ENCODE measurements at regions not wholly inside any gene's neighbourhood (a gene's known extent, or its start where the extent isn't known, plus 50 kb on each side); places are given as distances from the start of the nearest gene placed in this dataset.

DNA sequence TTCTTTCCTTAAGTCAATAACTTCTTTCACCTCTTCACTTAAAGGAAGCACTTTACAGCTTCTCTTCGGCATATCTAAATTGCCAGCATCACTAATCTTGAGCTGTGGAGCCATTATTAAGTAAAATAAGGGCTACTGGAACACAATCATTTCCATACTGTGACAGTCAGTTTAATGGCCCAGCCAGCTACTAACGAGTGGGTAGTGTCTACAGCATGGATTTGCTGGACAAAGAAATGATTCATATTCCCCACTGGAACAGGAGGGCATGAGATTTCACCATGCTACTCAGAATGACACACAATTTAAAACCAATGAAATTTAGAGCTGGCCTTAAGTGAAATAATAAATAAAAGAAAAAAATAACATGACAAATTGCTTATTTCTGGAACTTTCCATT is 72.1 kb downstream of the DDIT4L start:
- TF ChIP-seq, protein P1, sequence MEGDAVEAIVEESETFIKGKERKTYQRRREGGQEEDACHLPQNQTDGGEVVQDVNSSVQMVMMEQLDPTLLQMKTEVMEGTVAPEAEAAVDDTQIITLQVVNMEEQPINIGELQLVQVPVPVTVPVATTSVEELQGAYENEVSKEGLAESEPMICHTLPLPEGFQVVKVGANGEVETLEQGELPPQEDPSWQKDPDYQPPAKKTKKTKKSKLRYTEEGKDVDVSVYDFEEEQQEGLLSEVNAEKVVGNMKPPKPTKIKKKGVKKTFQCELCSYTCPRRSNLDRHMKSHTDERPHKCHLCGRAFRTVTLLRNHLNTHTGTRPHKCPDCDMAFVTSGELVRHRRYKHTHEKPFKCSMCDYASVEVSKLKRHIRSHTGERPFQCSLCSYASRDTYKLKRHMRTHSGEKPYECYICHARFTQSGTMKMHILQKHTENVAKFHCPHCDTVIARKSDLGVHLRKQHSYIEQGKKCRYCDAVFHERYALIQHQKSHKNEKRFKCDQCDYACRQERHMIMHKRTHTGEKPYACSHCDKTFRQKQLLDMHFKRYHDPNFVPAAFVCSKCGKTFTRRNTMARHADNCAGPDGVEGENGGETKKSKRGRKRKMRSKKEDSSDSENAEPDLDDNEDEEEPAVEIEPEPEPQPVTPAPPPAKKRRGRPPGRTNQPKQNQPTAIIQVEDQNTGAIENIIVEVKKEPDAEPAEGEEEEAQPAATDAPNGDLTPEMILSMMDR (IDR thresholded peaks at IDR 0.05; ENCODE audit: unreplicated experiment) = no peak
- no peaks in the 10 kb centered on the region for H3K9me3 Mint-ChIP-seq (ENCODE audit: unreplicated experiment)
- H3K4me3 Mint-ChIP-seq (ENCODE audit: unreplicated experiment) = no peak overlapping the region
- H3K27me3 Mint-ChIP-seq (ENCODE audit: unreplicated experiment) = peaks cover 2% of the 10 kb centered on the region
- H3K27ac Mint-ChIP-seq (ENCODE audit: unreplicated experiment) = no peak overlapping the region
- peaks cover 27% of the 10 kb centered on the region for H3K4me1 Mint-ChIP-seq (ENCODE audit: unreplicated experiment)
- H3K36me3 Mint-ChIP-seq (ENCODE audit: low read depth, unreplicated experiment) = no peaks in the 10 kb centered on the region
- DNase-seq (ENCODE audit: low spot score) = no peak

DNA sequence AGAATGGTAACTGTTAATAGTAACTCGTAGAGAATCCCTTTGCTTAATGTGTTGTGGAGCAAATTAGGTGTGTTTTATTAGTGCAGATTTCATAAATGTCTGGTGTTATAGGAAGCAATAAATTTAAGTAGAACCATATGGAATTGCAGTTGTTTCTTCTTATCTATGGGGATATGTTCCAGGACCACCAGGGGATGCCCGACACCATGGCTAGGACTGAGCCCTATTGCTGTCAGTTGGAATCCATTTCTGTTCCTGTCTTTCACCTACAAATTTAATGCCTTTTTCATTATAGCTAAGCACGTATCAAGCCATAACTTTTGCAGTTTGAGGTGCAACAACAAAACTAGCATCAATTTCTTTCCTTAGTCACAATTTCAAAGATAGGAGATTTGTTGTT is 72.5 kb downstream of the DDIT4L start:
- no peak overlapping the region for H3K4me3 Mint-ChIP-seq (ENCODE audit: unreplicated experiment)
- H3K36me3 Mint-ChIP-seq (ENCODE audit: low read depth, unreplicated experiment) = no peaks in the 10 kb centered on the region
- no peak overlapping the region for H3K27ac Mint-ChIP-seq (ENCODE audit: unreplicated experiment)
- H3K9me3 Mint-ChIP-seq (ENCODE audit: unreplicated experiment) = no peaks in the 10 kb centered on the region
- TF ChIP-seq, protein P1 (IDR thresholded peaks at IDR 0.05; ENCODE audit: unreplicated experiment) = no peak
- DNase-seq (ENCODE audit: low spot score) = no peak
- H3K4me1 Mint-ChIP-seq (ENCODE audit: unreplicated experiment) = peaks cover 27% of the 10 kb centered on the region
- peaks cover 2% of the 10 kb centered on the region for H3K27me3 Mint-ChIP-seq (ENCODE audit: unreplicated experiment)

DNA sequence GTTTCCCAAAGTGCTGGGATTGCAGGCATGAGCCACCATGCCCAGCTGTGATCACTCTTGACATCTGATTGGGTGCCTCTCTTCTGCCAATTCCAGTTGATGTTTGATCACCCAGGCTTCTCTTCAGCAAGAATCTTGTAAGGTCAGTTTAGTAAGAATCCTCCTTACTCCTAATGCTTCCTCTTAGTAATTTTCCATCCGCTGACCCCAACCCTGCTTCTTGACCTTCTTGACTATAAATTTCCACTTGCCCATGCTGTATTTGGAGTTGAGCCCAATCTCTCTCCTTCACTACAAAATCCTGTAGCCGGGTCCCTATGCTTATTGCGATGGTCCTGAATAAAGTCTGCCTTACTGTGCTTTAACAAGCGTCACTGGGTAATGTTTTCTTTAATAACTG is 75.4 kb downstream of the DDIT4L start:
- peaks cover 27% of the 10 kb centered on the region for H3K4me1 Mint-ChIP-seq (ENCODE audit: unreplicated experiment)
- H3K4me3 Mint-ChIP-seq (ENCODE audit: unreplicated experiment) = no peak overlapping the region
- H3K36me3 Mint-ChIP-seq (ENCODE audit: low read depth, unreplicated experiment) = no peaks in the 10 kb centered on the region
- H3K27ac Mint-ChIP-seq (ENCODE audit: unreplicated experiment) = peak overlapping the region; percentile 54
- peaks cover 2% of the 10 kb centered on the region for H3K27me3 Mint-ChIP-seq (ENCODE audit: unreplicated experiment)
- DNase-seq (ENCODE audit: low spot score) = no peak
- TF ChIP-seq, protein P1 (IDR thresholded peaks at IDR 0.05; ENCODE audit: unreplicated experiment) = no peak
- H3K9me3 Mint-ChIP-seq (ENCODE audit: unreplicated experiment) = no peaks in the 10 kb centered on the region

DNA sequence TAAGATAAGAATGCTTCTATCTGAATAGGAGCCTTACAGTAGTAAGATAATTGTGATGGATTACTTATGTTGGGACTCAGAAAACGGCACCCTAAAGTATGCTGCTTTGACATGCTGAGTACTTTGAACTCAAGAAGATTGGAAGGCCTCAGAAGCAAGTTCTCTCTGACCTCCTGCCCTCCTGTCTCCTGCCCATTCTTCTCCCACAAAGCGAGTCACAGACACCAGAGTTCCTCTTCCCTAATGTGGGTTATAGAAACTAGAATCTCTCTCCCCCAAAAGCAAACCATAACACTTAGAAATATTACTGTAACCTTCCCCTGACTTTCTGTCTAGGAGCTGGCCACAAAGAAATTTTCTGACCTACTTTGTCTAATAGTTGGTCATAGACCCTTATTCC is 76.5 kb downstream of the DDIT4L start:
- TF ChIP-seq, protein P1 (IDR thresholded peaks at IDR 0.05; ENCODE audit: unreplicated experiment) = no peak
- H3K27ac Mint-ChIP-seq (ENCODE audit: unreplicated experiment) = no peak overlapping the region
- no peaks in the 10 kb centered on the region for H3K36me3 Mint-ChIP-seq (ENCODE audit: low read depth, unreplicated experiment)
- DNase-seq (ENCODE audit: low spot score) = no peak
- H3K4me1 Mint-ChIP-seq (ENCODE audit: unreplicated experiment) = peaks cover 27% of the 10 kb centered on the region
- H3K9me3 Mint-ChIP-seq (ENCODE audit: unreplicated experiment) = no peaks in the 10 kb centered on the region
- H3K4me3 Mint-ChIP-seq (ENCODE audit: unreplicated experiment) = no peak overlapping the region
- peaks cover 2% of the 10 kb centered on the region for H3K27me3 Mint-ChIP-seq (ENCODE audit: unreplicated experiment)

DNA sequence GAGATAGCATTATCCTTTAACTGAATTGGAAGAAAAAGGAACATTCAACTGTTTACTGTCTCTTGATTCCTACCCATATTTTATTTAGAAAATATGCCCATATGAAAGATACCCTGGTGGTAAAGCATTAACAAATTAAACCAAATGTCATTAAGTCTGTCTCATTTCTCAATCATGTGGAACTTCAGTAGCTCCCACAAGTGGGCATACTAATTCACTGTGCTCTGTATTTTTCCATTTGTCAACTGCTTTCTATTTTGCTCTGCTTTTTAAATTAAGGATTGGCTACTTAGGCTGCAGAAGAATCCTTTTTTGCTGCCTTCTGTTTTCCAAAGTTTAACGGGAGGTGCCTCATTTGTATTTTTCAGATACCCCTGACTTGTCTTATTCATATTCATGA is 77.2 kb downstream of the DDIT4L start:
- peaks cover 27% of the 10 kb centered on the region for H3K4me1 Mint-ChIP-seq (ENCODE audit: unreplicated experiment)
- H3K27ac Mint-ChIP-seq (ENCODE audit: unreplicated experiment) = no peak overlapping the region
- TF ChIP-seq, protein P1 (IDR thresholded peaks at IDR 0.05; ENCODE audit: unreplicated experiment) = no peak
- H3K4me3 Mint-ChIP-seq (ENCODE audit: unreplicated experiment) = no peak overlapping the region
- H3K27me3 Mint-ChIP-seq (ENCODE audit: unreplicated experiment) = peaks cover 2% of the 10 kb centered on the region
- no peak for DNase-seq (ENCODE audit: low spot score)
- no peaks in the 10 kb centered on the region for H3K36me3 Mint-ChIP-seq (ENCODE audit: low read depth, unreplicated experiment)
- H3K9me3 Mint-ChIP-seq (ENCODE audit: unreplicated experiment) = no peaks in the 10 kb centered on the region
